ENCODE measurements at regions not wholly inside any gene's neighbourhood (a gene's known extent, or its start where the extent isn't known, plus 50 kb on each side); places are given as distances from the start of the nearest gene placed in this dataset.
"Not testable (repeated sequence)": the region's sequence is repeated elsewhere in the genome, so short reads cannot be mapped to it uniquely, and the experiment has no call there.

GRCh38 chr17:13152501-13152900 is 134.7 kb upstream of the ELAC2 start:
- 73 to 80% (median 76%) methylated on average over 3 of the region's 3 CpGs for WGBS, 4 donors
- Histone ChIP-seq H3K4me3 (no peak overlapping the region), H3K27me3 (no peaks in the 10 kb centered on the region), H3K9me3 (replicated peaks in 1 of 3) (no peaks in the 10 kb centered on the region), H3K27ac (no peak overlapping the region), H3K4me1 (replicated peaks in 1 of 2) (no peaks in the 10 kb centered on the region), H3K36me3 (replicated peaks in 1 of 2) (no peaks in the 10 kb centered on the region)
- intact Hi-C loops (cut with DNase I), result no loop called here
- DNase-seq, result no peak
- no peak for TF ChIP-seq POLR2A (IDR thresholded peaks at IDR 0.05)
- no peak for TF ChIP-seq CTCF (IDR thresholded peaks at IDR 0.05)

GRCh38 chr17:13150738-13151137 is 132.9 kb upstream of the ELAC2 start:
- H3K4me1 ChIP-seq (replicated peaks in 1 of 2); H3K9me3 ChIP-seq (replicated peaks in 1 of 3); H3K4me3 ChIP-seq; intact Hi-C loops (cut with DNase I); H3K36me3 ChIP-seq (replicated peaks in 1 of 2); H3K27ac ChIP-seq; DNase-seq; H3K27me3 ChIP-seq: not testable (repeated sequence)
- WGBS, 4 donors, result 88 to 93% (median 92%) methylated on average over 6 of the region's 6 CpGs

GRCh38 chr17:13143001-13143400 is 125.2 kb upstream of the ELAC2 start:
- intact Hi-C loops (cut with DNase I), result no loop called here
- Histone ChIP-seq H3K36me3 (replicated peaks in 1 of 2) (no peaks in the 10 kb centered on the region), H3K4me1 (replicated peaks in 1 of 2) (no peaks in the 10 kb centered on the region), H3K27me3 (no peaks in the 10 kb centered on the region), H3K4me3 (no peak overlapping the region), H3K27ac (no peak overlapping the region), H3K9me3 (replicated peaks in 1 of 3) (no peaks in the 10 kb centered on the region)
- no peak for TF ChIP-seq CTCF (IDR thresholded peaks at IDR 0.05)
- no peak for TF ChIP-seq POLR2A (IDR thresholded peaks at IDR 0.05)
- no peak for DNase-seq
- WGBS, 4 donors, result 82 to 94% (median 88%) methylated on average over 1 of the region's 1 CpG

GRCh38 chr17:13140750-13141149 is 122.9 kb upstream of the ELAC2 start:
- intact Hi-C loops (cut with DNase I), result no loop called here
- WGBS, 4 donors, result 15 to 38% (median 26%) methylated on average over 2 of the region's 2 CpGs
- H3K9me3 ChIP-seq (replicated peaks in 1 of 3), result no peaks in the 10 kb centered on the region
- no peaks in the 10 kb centered on the region for H3K4me1 ChIP-seq (replicated peaks in 1 of 2)
- no peaks in the 10 kb centered on the region for H3K36me3 ChIP-seq (replicated peaks in 1 of 2)
- H3K27ac ChIP-seq, result no peak overlapping the region
- DNase-seq, result no peak
- H3K4me3 ChIP-seq, result no peak overlapping the region
- TF ChIP-seq CTCF (IDR thresholded peaks at IDR 0.05) (no peak), POLR2A (IDR thresholded peaks at IDR 0.05) (no peak)
- no peaks in the 10 kb centered on the region for H3K27me3 ChIP-seq

GRCh38 chr17:13135506-13135905 is 117.7 kb upstream of the ELAC2 start:
- DNase-seq, result no peak
- Histone ChIP-seq H3K4me3 (no peak overlapping the region), H3K9me3 (replicated peaks in 1 of 3) (no peaks in the 10 kb centered on the region), H3K27ac (no peak overlapping the region), H3K4me1 (replicated peaks in 1 of 2) (no peaks in the 10 kb centered on the region), H3K27me3 (no peaks in the 10 kb centered on the region), H3K36me3 (replicated peaks in 1 of 2) (no peaks in the 10 kb centered on the region)
- WGBS, 4 donors, result 50 to 61% (median 55%) methylated on average over 5 of the region's 5 CpGs
- TF ChIP-seq CTCF (IDR thresholded peaks at IDR 0.05) (no peak), POLR2A (IDR thresholded peaks at IDR 0.05) (no peak)
- intact Hi-C loops (cut with DNase I), result no loop called here
